ENCODE measurements at regions not wholly inside any gene's neighbourhood (a gene's known extent, or its start where the extent isn't known, plus 50 kb on each side); places are given as distances from the start of the nearest gene placed in this dataset.

- Histone ChIP-seq H3K9ac (ENCODE audit: low read length) (no peak overlapping the region), H4K20me1 (ENCODE audit: insufficient read depth) (no peaks in the 10 kb centered on the region), H3K27ac (ENCODE audit: low read depth, low read length) (no peak overlapping the region), H2AFZ (ENCODE audit: low read depth, low read length, poor library complexity, severe bottlenecking) (no peak overlapping the region), H3K4me1 (ENCODE audit: control insufficient read depth in 1 of 2, insufficient read depth in 2 of 2, low read length in 2 of 2) (no peaks in the 10 kb centered on the region), H3K79me2 (ENCODE audit: insufficient read depth, low read length) (no peaks in the 10 kb centered on the region), H3K4me3 (replicated peaks in 1 of 2; ENCODE audit: low read depth in 1 of 2, low read length in 2 of 2) (no peak overlapping the region), H3K36me3 (ENCODE audit: control insufficient read depth in 1 of 2, insufficient read depth in 2 of 2, low read length in 2 of 2) (no peaks in the 10 kb centered on the region), H3K27me3 (ENCODE audit: insufficient read depth, low read length) (no peaks in the 10 kb centered on the region), H3K9me2 (ENCODE audit: insufficient read depth) (no peaks in the 10 kb centered on the region), H3K9me3 (ENCODE audit: control insufficient read depth in 1 of 2, insufficient read depth in 1 of 2, low read depth in 1 of 2, low read length in 2 of 2) (no peaks in the 10 kb centered on the region), H3K4me2 (ENCODE audit: low read length) (no peak overlapping the region)
- BruUV-seq (replicated peaks), result no TSS peak
- intact Hi-C loops (cut with micrococcal nuclease), result no loop called here
- ChIA-PET CTCF (no interaction called here), POLR2A (no interaction called here), RAD21 (ENCODE audit: low non-redundant PET in 1 of 2, low total read pairs in 2 of 2, uncharacterized antibody in 2 of 2, unreplicated experiment in 2 of 2) (interaction anchor here in 1 of 2 experiments (0.6 kb wide), 1 partner anchor 523 kb away, joined by 7 read pairs; no protein-coding TSS in a partner anchor)
- TF ChIP-seq, protein P1, sequence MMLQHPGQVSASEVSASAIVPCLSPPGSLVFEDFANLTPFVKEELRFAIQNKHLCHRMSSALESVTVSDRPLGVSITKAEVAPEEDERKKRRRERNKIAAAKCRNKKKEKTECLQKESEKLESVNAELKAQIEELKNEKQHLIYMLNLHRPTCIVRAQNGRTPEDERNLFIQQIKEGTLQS (IDR thresholded peaks at IDR 0.05), result no peak
- no peak for TF ChIP-seq SP1 (IDR thresholded peaks at IDR 0.05; ENCODE audit: low read depth)
- no peak for TF ChIP-seq ELF1 (IDR thresholded peaks at IDR 0.05; ENCODE audit: borderline replicate concordance, low read depth)
- no peak for TF ChIP-seq CTCF (IDR thresholded peaks at IDR 0.05 in 2 of 3, conservative IDR thresholded peaks at IDR 0.05 in 1 of 3; ENCODE audit: borderline replicate concordance in 1 of 3, insufficient read depth in 1 of 3, low read depth in 2 of 3, low read length in 2 of 3)
- no peak for TF ChIP-seq ZFX (IDR thresholded peaks at IDR 0.05)
- TF ChIP-seq SRF (IDR thresholded peaks at IDR 0.05; ENCODE audit: low read depth), result no peak
- ATAC-seq (no peak), DNase-seq (ENCODE audit: low read depth, low spot score) (no peak)
Measured at GRCh38 chr12:20017802-20018201, 350.5 kb upstream of the PDE3A start.

GRCh38 chr12:20018406-20018805 lies 349.9 kb upstream of the PDE3A start:
- intact Hi-C loops (cut with micrococcal nuclease), result no loop called here
- CTCF ChIA-PET, result no interaction called here
- ATAC-seq, result no peak

More at GRCh38 chr12:20018406-20018805, 349.9 kb upstream of the PDE3A start:
- TF ChIP-seq JUND (IDR thresholded peaks at IDR 0.05) (no peak), CBX3 (IDR thresholded peaks at IDR 0.05; ENCODE audit: low read depth) (no peak), CEBPB (IDR thresholded peaks at IDR 0.05; ENCODE audit: low read depth) (no peak), ZFX (IDR thresholded peaks at IDR 0.05) (no peak), SP1 (IDR thresholded peaks at IDR 0.05; ENCODE audit: low read depth) (no peak), EZH2phosphoT487 (IDR thresholded peaks at IDR 0.05; ENCODE audit: borderline replicate concordance) (no peak), POLR2A (IDR thresholded peaks at IDR 0.05; ENCODE audit: borderline replicate concordance, extremely low read depth, insufficient read depth, insufficient read length) (no peak), EZH2 (IDR thresholded peaks at IDR 0.05) (no peak), YY1 (IDR thresholded peaks at IDR 0.05; ENCODE audit: extremely low read depth, insufficient replicate concordance, low read depth, low read length) (no peak), RAD21 (IDR thresholded peaks at IDR 0.05; ENCODE audit: low read depth) (no peak), EGR1 (IDR thresholded peaks at IDR 0.05; ENCODE audit: low read depth) (no peak), FOSL1 (IDR thresholded peaks at IDR 0.05; ENCODE audit: low read depth) (no peak), TCF7L2 (IDR thresholded peaks at IDR 0.05; ENCODE audit: borderline replicate concordance, extremely low read depth, insufficient read depth, insufficient read length) (no peak), ZNF274 (IDR thresholded peaks at IDR 0.05; ENCODE audit: low read depth, low read length) (no peak)
- TF ChIP-seq, protein P1 (IDR thresholded peaks at IDR 0.05), result no peak
- ChIA-PET RAD21 (ENCODE audit: low non-redundant PET in 1 of 2, low total read pairs in 2 of 2, uncharacterized antibody in 2 of 2, unreplicated experiment in 2 of 2) (interaction anchor here in 1 of 2 experiments (0.6 kb wide), 1 partner anchor 522 kb away, joined by 7 read pairs; no protein-coding TSS in a partner anchor), POLR2A (no interaction called here)
- Histone ChIP-seq H3K4me1 (ENCODE audit: control insufficient read depth in 1 of 2, insufficient read depth in 2 of 2, low read length in 2 of 2) (no peaks in the 10 kb centered on the region), H2AFZ (ENCODE audit: low read depth, low read length, poor library complexity, severe bottlenecking) (no peak overlapping the region), H3K36me3 (ENCODE audit: control insufficient read depth in 1 of 2, insufficient read depth in 2 of 2, low read length in 2 of 2) (no peaks in the 10 kb centered on the region), H4K20me1 (ENCODE audit: insufficient read depth) (no peaks in the 10 kb centered on the region), H3K4me3 (replicated peaks in 1 of 2; ENCODE audit: low read depth in 1 of 2, low read length in 2 of 2) (no peak overlapping the region), H3K27ac (ENCODE audit: low read depth, low read length) (no peak overlapping the region), H3K4me2 (ENCODE audit: low read length) (no peak overlapping the region), H3K9me3 (ENCODE audit: control insufficient read depth in 1 of 2, insufficient read depth in 1 of 2, low read depth in 1 of 2, low read length in 2 of 2) (no peaks in the 10 kb centered on the region), H3K9ac (ENCODE audit: low read length) (no peak overlapping the region), H3K27me3 (ENCODE audit: insufficient read depth, low read length) (no peaks in the 10 kb centered on the region), H3K9me2 (ENCODE audit: insufficient read depth) (no peaks in the 10 kb centered on the region), H3K79me2 (ENCODE audit: insufficient read depth, low read length) (no peaks in the 10 kb centered on the region)
- BruUV-seq (replicated peaks), result no TSS peak
- DNase-seq (ENCODE audit: low read depth, low spot score), result no peak
